ENCODE measurements at regions not wholly inside any gene's neighbourhood (a gene's known extent, or its start where the extent isn't known, plus 50 kb on each side); places are given as distances from the start of the nearest gene placed in this dataset.

DNA sequence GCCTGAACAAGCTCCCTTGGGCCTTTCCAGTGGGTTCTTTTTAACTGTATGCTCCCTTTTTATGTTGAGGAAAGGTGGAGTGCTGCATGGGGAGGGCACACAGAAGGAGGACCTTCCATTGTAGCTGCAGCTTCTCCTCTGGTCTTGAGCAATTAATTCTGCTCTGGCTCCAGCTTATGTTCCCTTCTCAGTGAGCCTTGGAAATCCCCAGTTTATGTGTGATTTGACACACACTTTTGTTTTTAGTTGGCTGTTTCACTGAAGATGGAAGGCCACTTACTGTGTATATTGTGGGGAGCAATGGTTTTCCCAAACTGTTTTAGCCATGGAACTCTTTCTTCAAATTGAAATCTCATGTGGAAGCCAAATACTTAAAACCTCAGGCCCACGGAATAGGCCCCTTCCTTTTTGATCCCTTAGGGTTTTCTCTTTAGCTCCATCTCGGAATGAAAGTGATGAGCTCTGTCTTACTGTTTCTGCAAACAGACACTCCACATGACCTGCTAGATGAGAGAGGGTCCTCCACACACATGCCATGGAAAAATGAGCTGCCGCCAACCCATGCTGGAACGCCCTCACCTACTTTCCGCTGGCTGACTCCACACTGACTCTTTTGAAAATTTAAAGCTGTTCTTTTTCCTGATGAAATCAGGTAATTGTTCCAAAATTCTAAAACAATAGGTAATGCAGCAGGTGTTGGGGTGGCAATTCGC, 280.9 kb upstream of the SIX2 start:
- TF ChIP-seq, protein P1, sequence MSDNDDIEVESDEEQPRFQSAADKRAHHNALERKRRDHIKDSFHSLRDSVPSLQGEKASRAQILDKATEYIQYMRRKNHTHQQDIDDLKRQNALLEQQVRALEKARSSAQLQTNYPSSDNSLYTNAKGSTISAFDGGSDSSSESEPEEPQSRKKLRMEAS (IDR thresholded peaks at IDR 0.05; ENCODE audit: low read depth, low read length) = no peak
- TF ChIP-seq POLR2A (IDR thresholded peaks at IDR 0.05; ENCODE audit: extremely low read depth, insufficient read length) (no peak), MYC (IDR thresholded peaks at IDR 0.05; ENCODE audit: low read depth, low read length) (no peak)
- TF ChIP-seq, protein P2, sequence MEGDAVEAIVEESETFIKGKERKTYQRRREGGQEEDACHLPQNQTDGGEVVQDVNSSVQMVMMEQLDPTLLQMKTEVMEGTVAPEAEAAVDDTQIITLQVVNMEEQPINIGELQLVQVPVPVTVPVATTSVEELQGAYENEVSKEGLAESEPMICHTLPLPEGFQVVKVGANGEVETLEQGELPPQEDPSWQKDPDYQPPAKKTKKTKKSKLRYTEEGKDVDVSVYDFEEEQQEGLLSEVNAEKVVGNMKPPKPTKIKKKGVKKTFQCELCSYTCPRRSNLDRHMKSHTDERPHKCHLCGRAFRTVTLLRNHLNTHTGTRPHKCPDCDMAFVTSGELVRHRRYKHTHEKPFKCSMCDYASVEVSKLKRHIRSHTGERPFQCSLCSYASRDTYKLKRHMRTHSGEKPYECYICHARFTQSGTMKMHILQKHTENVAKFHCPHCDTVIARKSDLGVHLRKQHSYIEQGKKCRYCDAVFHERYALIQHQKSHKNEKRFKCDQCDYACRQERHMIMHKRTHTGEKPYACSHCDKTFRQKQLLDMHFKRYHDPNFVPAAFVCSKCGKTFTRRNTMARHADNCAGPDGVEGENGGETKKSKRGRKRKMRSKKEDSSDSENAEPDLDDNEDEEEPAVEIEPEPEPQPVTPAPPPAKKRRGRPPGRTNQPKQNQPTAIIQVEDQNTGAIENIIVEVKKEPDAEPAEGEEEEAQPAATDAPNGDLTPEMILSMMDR (IDR thresholded peaks at IDR 0.05; ENCODE audit: low read depth, low read length) = no peak
- no peak overlapping the region for H3K4me3 ChIP-seq (ENCODE audit: low read depth, low read length)
- DNase-seq (ENCODE audit: low read depth) = no peak

DNA sequence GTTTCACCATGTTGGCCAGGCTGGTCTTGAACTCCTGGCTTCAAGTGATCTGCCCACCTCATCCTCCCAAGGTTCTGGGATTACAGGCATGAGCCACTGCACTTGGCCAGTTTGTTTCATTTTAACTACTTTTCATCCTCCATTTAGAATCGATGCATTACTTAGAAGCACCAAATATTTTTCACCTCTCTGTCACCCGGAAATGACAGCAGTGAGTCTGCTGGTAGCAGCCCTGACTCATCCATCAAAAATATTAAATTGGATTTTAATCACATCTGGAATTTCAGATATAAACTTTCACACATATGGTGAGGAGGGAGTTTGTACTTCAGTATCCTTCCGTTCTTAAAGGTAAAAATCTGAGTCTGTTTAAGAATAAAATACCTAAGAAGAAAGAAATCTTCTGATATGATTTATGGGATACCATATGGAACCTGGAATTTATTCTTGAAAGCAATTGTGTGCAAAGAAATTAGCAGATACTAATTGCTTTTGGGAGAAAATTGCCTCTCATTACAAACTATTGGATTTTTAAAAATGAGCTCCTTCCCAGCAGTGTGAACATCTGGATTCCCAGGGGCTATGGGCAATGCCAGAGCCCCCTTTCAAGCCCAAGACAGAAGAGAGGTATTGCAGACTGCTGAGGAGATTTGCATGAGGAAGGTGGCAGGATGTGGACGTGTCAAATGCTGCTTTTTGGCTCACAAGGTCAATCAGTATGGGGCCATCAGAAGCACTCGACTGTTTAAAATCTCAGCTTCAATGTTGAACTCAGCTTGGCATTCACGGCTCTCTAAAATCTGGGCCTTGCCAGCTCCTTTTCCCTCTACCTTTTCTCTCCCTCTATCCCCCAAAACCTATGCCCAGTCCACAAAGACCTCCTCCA, 279.5 kb upstream of the SIX2 start:
- H3K4me3 ChIP-seq (ENCODE audit: low read depth, low read length) = no peak overlapping the region
- TF ChIP-seq MYC (IDR thresholded peaks at IDR 0.05; ENCODE audit: low read depth, low read length) (no peak), POLR2A (IDR thresholded peaks at IDR 0.05; ENCODE audit: extremely low read depth, insufficient read length) (no peak)
- TF ChIP-seq, protein P1 (IDR thresholded peaks at IDR 0.05; ENCODE audit: low read depth, low read length) = no peak
- TF ChIP-seq, protein P2 (IDR thresholded peaks at IDR 0.05; ENCODE audit: low read depth, low read length) = no peak
- DNase-seq (ENCODE audit: low read depth) = no peak

DNA sequence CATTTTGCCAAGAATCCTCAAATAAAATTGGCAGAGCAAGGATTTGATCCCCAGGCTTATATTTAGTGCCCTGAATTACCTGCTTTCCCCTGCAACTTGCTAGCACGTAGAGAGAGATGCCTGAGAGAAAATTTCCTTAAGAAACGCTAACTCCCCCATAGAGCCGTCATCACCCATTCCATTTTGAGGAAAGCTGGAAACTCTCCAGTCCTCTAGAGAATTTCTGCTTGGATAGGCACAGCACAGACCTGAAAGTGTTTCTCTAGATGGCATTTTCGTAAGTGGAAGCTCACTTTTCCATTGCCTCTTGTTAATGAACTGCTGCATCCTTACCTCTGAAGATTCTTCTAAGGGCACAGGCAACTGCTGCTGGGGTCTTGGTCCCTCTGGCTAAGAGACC, 277.8 kb upstream of the SIX2 start:
- TF ChIP-seq, protein P2 (IDR thresholded peaks at IDR 0.05; ENCODE audit: low read depth, low read length) = no peak
- TF ChIP-seq, protein P1 (IDR thresholded peaks at IDR 0.05; ENCODE audit: low read depth, low read length) = no peak
- TF ChIP-seq POLR2A (IDR thresholded peaks at IDR 0.05; ENCODE audit: extremely low read depth, insufficient read length) (no peak), MYC (IDR thresholded peaks at IDR 0.05; ENCODE audit: low read depth, low read length) (no peak)
- no peak for DNase-seq (ENCODE audit: low read depth)
- H3K4me3 ChIP-seq (ENCODE audit: low read depth, low read length) = no peak overlapping the region

DNA sequence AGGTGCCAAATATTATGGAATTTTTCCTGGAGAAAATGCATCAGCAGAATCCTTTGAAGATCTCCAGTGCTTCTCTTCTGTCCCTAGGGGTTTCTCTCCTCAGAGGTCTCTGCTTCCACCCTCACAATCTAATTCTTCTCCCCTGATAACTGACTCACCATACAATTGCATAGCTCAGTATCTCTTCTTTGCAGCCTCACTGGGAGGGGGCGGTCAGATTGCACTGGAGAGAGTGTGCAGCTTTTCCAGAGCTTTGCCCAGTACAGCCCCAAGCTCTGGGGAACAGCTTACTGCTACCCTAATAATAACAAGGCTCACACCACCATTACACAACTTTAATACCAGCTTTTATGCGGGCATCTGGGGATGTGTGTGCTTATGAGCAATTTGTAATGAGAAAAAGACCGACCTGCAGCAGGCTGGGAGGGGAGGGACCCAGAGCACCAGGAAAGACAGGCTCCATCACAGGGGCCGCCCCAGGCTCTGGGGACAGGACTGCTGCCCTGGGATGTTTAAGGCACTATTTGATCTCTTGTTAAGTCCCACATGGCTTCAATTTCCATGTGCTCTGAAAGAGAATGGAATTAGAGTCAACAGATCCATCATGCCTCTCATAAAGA, 276.6 kb upstream of the SIX2 start:
- TF ChIP-seq POLR2A (IDR thresholded peaks at IDR 0.05; ENCODE audit: extremely low read depth, insufficient read length) (no peak), MYC (IDR thresholded peaks at IDR 0.05; ENCODE audit: low read depth, low read length) (no peak)
- no peak overlapping the region for H3K4me3 ChIP-seq (ENCODE audit: low read depth, low read length)
- no peak for DNase-seq (ENCODE audit: low read depth)

DNA sequence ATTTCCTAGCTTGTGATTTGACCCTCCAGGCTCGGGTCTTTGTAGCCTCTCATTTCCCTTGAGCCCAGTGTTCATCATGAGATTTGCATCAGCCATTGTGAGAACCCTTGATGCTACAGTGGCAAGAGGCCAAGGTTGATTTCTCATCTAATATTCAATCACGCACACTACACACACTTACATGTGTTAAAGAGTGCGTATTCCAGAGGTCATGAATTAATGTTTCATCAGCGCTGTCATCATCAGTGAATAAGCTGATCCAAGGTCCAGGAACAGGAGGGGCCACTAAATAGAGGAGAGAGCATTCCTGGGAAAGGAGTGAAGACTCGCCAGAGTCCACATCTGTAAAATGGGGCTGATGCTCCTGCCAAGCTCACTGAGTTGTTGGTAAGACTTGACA, 276.1 kb upstream of the SIX2 start:
- no peak for DNase-seq (ENCODE audit: low read depth)
- H3K4me3 ChIP-seq (ENCODE audit: low read depth, low read length) = no peak overlapping the region
- TF ChIP-seq, protein P1 (IDR thresholded peaks at IDR 0.05; ENCODE audit: low read depth, low read length) = no peak
- TF ChIP-seq MYC (IDR thresholded peaks at IDR 0.05; ENCODE audit: low read depth, low read length) (no peak), POLR2A (IDR thresholded peaks at IDR 0.05; ENCODE audit: extremely low read depth, insufficient read length) (no peak)
- TF ChIP-seq, protein P2 (IDR thresholded peaks at IDR 0.05; ENCODE audit: low read depth, low read length) = no peak

DNA sequence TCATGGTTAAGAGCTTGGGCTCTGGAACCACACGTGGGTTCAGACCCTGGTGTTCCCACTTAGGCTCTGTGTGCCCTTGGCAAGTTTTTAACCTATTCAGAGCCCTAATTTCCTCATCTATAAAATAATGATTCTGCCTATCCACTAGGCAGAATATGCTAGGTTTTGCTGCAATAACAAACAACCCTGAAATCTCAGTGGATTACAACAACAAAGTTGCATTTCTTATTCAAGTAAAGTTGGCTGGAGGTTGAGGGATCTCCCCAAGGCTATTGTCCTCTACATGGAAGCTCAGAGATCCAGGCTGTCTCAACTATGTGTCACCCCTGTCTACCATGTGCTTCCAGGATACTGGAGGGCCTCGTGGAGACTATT, 275.4 kb upstream of the SIX2 start:
- no peak overlapping the region for H3K4me3 ChIP-seq (ENCODE audit: low read depth, low read length)
- TF ChIP-seq, protein P1 (IDR thresholded peaks at IDR 0.05; ENCODE audit: low read depth, low read length) = no peak
- TF ChIP-seq POLR2A (IDR thresholded peaks at IDR 0.05; ENCODE audit: extremely low read depth, insufficient read length) = no peak
- TF ChIP-seq, protein P2 (IDR thresholded peaks at IDR 0.05; ENCODE audit: low read depth, low read length) = no peak
- TF ChIP-seq MYC (IDR thresholded peaks at IDR 0.05; ENCODE audit: low read depth, low read length) = no peak
- no peak for DNase-seq (ENCODE audit: low read depth)

All from NB4 (cell line).